ENCODE measurements at regions not wholly inside any gene's neighbourhood (a gene's known extent, or its start where the extent isn't known, plus 50 kb on each side); places are given as distances from the start of the nearest gene placed in this dataset.

GRCh38 chr14:54127526-54127925 lies 170.9 kb upstream of the BMP4 start:
- TF ChIP-seq TAF1 (IDR thresholded peaks at IDR 0.05; ENCODE audit: low read depth) (no peak), EP300 (conservative IDR thresholded peaks at IDR 0.05; ENCODE audit: poor library complexity, severe bottlenecking) (no peak), POLR2AphosphoS5 (IDR thresholded peaks at IDR 0.05) (no peak)
- Histone ChIP-seq H3K4me2 (ENCODE audit: low read length) (no peak overlapping the region), H3K27me3 (ENCODE audit: insufficient read depth, low read depth, low read length) (no peaks in the 10 kb centered on the region), H3K4me3 (ENCODE audit: low read length) (no peak overlapping the region), H3K27ac (ENCODE audit: low read length) (no peak overlapping the region), H3K79me2 (replicated peaks; ENCODE audit: insufficient read depth, low read length) (no peaks in the 10 kb centered on the region), H4K20me1 (ENCODE audit: insufficient read depth) (no peaks in the 10 kb centered on the region), H3K9ac (ENCODE audit: low read length) (no peak overlapping the region), H2AFZ (ENCODE audit: low read depth, low read length) (no peak overlapping the region), H3K9me3 (ENCODE audit: low read length) (no peaks in the 10 kb centered on the region), H3F3A (ENCODE audit: insufficient read depth, low read length, poor library complexity, severe bottlenecking) (no peaks in the 10 kb centered on the region), H3K36me3 (ENCODE audit: insufficient read depth, low read length) (no peaks in the 10 kb centered on the region), H3K9me2 (ENCODE audit: insufficient read depth, low read length) (no peaks in the 10 kb centered on the region)

DNA sequence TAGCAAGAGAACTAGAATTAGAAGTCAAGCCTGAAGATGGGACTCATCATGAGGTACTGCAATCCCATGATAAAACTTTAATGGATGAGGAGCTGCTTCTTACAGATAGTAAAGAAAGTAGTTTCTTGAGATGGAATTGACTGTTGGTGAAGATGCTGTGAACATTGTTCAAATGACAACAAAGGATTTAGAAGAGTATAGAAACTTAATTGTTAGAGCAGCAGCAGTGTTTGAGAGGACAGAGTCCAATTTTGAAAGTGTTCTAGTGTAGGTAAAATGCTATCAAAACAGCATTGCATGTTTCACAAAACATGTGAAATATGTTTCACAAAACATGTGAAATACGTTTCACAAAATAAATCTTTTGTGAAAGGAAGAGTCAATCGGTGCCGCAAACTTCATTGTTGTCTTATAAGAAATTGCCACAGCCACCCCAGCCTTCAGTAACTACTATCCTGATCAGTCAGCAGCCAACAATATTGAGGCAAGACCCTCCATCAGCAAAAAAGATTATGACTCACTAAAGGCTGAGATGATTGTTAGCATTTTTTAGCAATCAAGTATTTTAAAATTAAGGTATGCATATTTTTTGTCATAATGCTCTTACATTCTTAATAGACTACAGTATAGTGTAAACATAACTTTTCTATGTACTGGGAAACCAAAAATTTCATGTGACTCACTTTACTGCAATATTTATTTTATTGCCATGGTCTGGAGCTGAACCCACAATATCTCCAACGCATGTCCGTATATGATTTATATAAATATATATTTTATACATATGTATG lies 173.4 kb upstream of the BMP4 start:
- no peak overlapping the region for H3K4me2 ChIP-seq (ENCODE audit: low read length)
- H3K36me3 ChIP-seq (ENCODE audit: insufficient read depth, low read length) = no peaks in the 10 kb centered on the region
- H3K4me3 ChIP-seq (ENCODE audit: low read length) = no peak overlapping the region
- H3K27ac ChIP-seq (ENCODE audit: low read length) = no peak overlapping the region
- no peaks in the 10 kb centered on the region for H3K27me3 ChIP-seq (ENCODE audit: insufficient read depth, low read depth, low read length)
- H3F3A ChIP-seq (ENCODE audit: insufficient read depth, low read length, poor library complexity, severe bottlenecking) = no peaks in the 10 kb centered on the region
- H2AFZ ChIP-seq (ENCODE audit: low read depth, low read length) = no peak overlapping the region
- H3K9ac ChIP-seq (ENCODE audit: low read length) = no peak overlapping the region
- no peaks in the 10 kb centered on the region for H3K9me2 ChIP-seq (ENCODE audit: insufficient read depth, low read length)
- no peaks in the 10 kb centered on the region for H4K20me1 ChIP-seq (ENCODE audit: insufficient read depth)
- TF ChIP-seq RAD21 (conservative IDR thresholded peaks at IDR 0.05) (no peak), SMC3 (conservative IDR thresholded peaks at IDR 0.05; ENCODE audit: poor library complexity) (no peak), TAF1 (IDR thresholded peaks at IDR 0.05; ENCODE audit: low read depth) (no peak), MXI1 (conservative IDR thresholded peaks at IDR 0.05; ENCODE audit: poor library complexity, severe bottlenecking) (no peak), EP300 (conservative IDR thresholded peaks at IDR 0.05; ENCODE audit: poor library complexity, severe bottlenecking) (no peak), POLR2AphosphoS5 (IDR thresholded peaks at IDR 0.05) (no peak), EZH2 (IDR thresholded peaks at IDR 0.05; ENCODE audit: borderline replicate concordance, insufficient read depth, low read length, poor library complexity, severe bottlenecking) (no peak)
- TF ChIP-seq, protein P1, sequence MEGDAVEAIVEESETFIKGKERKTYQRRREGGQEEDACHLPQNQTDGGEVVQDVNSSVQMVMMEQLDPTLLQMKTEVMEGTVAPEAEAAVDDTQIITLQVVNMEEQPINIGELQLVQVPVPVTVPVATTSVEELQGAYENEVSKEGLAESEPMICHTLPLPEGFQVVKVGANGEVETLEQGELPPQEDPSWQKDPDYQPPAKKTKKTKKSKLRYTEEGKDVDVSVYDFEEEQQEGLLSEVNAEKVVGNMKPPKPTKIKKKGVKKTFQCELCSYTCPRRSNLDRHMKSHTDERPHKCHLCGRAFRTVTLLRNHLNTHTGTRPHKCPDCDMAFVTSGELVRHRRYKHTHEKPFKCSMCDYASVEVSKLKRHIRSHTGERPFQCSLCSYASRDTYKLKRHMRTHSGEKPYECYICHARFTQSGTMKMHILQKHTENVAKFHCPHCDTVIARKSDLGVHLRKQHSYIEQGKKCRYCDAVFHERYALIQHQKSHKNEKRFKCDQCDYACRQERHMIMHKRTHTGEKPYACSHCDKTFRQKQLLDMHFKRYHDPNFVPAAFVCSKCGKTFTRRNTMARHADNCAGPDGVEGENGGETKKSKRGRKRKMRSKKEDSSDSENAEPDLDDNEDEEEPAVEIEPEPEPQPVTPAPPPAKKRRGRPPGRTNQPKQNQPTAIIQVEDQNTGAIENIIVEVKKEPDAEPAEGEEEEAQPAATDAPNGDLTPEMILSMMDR (IDR thresholded peaks at IDR 0.05; ENCODE audit: poor library complexity, severe bottlenecking) = no peak
- TF ChIP-seq, protein P2, sequence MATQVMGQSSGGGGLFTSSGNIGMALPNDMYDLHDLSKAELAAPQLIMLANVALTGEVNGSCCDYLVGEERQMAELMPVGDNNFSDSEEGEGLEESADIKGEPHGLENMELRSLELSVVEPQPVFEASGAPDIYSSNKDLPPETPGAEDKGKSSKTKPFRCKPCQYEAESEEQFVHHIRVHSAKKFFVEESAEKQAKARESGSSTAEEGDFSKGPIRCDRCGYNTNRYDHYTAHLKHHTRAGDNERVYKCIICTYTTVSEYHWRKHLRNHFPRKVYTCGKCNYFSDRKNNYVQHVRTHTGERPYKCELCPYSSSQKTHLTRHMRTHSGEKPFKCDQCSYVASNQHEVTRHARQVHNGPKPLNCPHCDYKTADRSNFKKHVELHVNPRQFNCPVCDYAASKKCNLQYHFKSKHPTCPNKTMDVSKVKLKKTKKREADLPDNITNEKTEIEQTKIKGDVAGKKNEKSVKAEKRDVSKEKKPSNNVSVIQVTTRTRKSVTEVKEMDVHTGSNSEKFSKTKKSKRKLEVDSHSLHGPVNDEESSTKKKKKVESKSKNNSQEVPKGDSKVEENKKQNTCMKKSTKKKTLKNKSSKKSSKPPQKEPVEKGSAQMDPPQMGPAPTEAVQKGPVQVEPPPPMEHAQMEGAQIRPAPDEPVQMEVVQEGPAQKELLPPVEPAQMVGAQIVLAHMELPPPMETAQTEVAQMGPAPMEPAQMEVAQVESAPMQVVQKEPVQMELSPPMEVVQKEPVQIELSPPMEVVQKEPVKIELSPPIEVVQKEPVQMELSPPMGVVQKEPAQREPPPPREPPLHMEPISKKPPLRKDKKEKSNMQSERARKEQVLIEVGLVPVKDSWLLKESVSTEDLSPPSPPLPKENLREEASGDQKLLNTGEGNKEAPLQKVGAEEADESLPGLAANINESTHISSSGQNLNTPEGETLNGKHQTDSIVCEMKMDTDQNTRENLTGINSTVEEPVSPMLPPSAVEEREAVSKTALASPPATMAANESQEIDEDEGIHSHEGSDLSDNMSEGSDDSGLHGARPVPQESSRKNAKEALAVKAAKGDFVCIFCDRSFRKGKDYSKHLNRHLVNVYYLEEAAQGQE (IDR thresholded peaks at IDR 0.05; ENCODE audit: borderline replicate concordance) = no peak
- H3K79me2 ChIP-seq (replicated peaks; ENCODE audit: insufficient read depth, low read length) = no peaks in the 10 kb centered on the region
- no peaks in the 10 kb centered on the region for H3K9me3 ChIP-seq (ENCODE audit: low read length)

Data from neural cell (in vitro differentiated cells).